DOHH2 (cell line): ENCODE measurements at regions not wholly inside any gene's neighbourhood (a gene's known extent, or its start where the extent isn't known, plus 50 kb on each side); places are given as distances from the start of the nearest gene placed in this dataset.

Experiments used
- H3F3A ChIP-seq: fragments of 200-600 bp; sonication (generic), shearing (Covaris generic); 2 replicates; pipeline ENCODE4 v1.6.0; 2016; ENCODE audit warnings: antibody characterized with exemption, mild to moderate bottlenecking; ENCODE audit not compliant: control insufficient read depth, insufficient read depth
- H3K27ac ChIP-seq: fragments of 200-600 bp; sonication (generic); 2 replicates; pipeline ENCODE4 v1.5.1; 2014; ENCODE audit warnings: low read depth, mild to moderate bottlenecking, low read length, moderate library complexity
- H3K27me3 ChIP-seq: fragments of 200-600 bp; sonication (generic); 2 replicates; pipeline ENCODE4 v1.6.1; 2014; ENCODE audit warnings: mild to moderate bottlenecking, low read length, mixed read lengths; ENCODE audit not compliant: control insufficient read depth
- H3K36me3 ChIP-seq: fragments of 200-600 bp; sonication (generic); 2 replicates; pipeline ENCODE4 v1.6.1; 2014; ENCODE audit warnings: mild to moderate bottlenecking, low read length, moderate library complexity, mixed read lengths; ENCODE audit not compliant: control insufficient read depth
- H3K4me1 ChIP-seq: fragments of 200-600 bp; sonication (generic); 2 replicates; pipeline ENCODE4 v1.6.1; 2014; ENCODE audit warnings: mild to moderate bottlenecking, low read length, mixed read lengths; ENCODE audit not compliant: control insufficient read depth
- H3K4me2 ChIP-seq: fragments of 200-600 bp; sonication (generic); 2 replicates; pipeline ENCODE4 v1.6.0; 2014; ENCODE audit warnings: mild to moderate bottlenecking, low read length, moderate library complexity
- H3K4me3 ChIP-seq: fragments of 200-600 bp; sonication (generic); 2 replicates; pipeline ENCODE4 v1.5.1; 2014; ENCODE audit warnings: mild to moderate bottlenecking, low read length, mixed read lengths
- H3K79me2 ChIP-seq: fragments of 200-600 bp; sonication (generic); 2 replicates; pipeline ENCODE4 v1.6.1; 2014; ENCODE audit warnings: mild to moderate bottlenecking, low read length, mixed read lengths; ENCODE audit not compliant: control insufficient read depth
- H3K9me2 ChIP-seq: fragments of 200-600 bp; sonication (generic); replicated peaks from 2 replicates; pipeline ENCODE4 v1.6.1; 2014; ENCODE audit warnings: mild to moderate bottlenecking, low read length, mixed read lengths; ENCODE audit not compliant: control insufficient read depth
- H3K9me3 ChIP-seq: fragments of 200-600 bp; sonication (generic); 2 replicates; pipeline ENCODE4 v1.6.1; 2014; ENCODE audit warnings: antibody characterized with exemption, low read length, mixed read lengths; ENCODE audit not compliant: control insufficient read depth, insufficient read depth
- H4K20me1 ChIP-seq: fragments of 200-600 bp; sonication (generic); 2 replicates; pipeline ENCODE4 v1.6.0; 2014; ENCODE audit warnings: low read depth, mild to moderate bottlenecking, antibody characterized with exemption, low read length, moderate library complexity; ENCODE audit not compliant: control insufficient read depth, insufficient read depth
- EZH2phosphoT487 ChIP-seq: fragments of 200-600 bp; sonication (generic); IDR thresholded peaks from 2 replicates; pipeline ENCODE4 v1.6.1; 2017; ENCODE audit warnings: borderline replicate concordance, mild to moderate bottlenecking, antibody characterized with exemption, low read length, moderate library complexity, mixed read lengths
- TF ChIP-seq, protein P1 (sequence below): fragments of 200-600 bp; sonication (generic); IDR thresholded peaks from one replicate; pipeline ENCODE4 v1.5.1; 2014; ENCODE audit warnings: antibody characterized with exemption, mild to moderate bottlenecking, low read depth, low read length; ENCODE audit not compliant: poor library complexity, severe bottlenecking

DNA sequence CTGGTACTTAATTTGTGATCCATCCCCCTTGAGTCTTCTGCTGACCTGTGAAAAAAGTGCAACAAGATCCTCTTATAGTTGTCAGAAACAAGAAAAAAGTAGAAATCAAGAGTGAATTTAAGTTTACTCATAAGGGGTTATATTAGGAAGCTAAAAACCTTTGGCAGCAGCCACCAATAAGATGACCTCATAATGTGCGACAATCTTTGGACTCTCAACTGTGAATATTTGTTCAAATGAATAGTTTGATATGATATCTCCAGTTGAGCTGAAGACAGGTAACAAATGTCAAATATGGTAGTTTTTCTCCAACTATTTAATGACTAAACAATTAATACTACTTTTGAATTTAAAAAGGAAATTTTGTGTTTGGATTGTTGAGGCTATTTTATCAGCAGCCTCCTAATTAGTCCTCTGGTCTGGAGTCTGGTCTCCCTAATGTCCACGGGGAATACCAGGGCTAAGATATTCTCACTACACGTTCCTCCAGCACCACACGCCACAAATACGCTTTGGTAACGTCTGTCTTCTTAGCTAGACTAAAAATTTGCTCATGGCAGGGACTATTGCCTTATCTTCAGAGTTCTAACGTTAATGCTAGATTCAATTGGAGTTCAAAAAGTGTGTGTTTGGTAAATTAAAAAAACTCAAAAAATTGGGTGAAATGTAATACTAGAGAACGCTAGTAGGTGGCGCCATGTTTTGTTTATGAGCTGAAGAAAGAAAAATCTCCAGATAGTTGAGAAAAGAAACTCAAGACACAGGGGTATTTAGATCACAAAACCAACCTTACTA lies 51.0 kb upstream of the PDX1 start:
- Histone ChIP-seq H3K4me1 (no peaks in the 10 kb centered on the region), H3F3A (no peaks in the 10 kb centered on the region), H3K27ac (no peak overlapping the region), H4K20me1 (no peaks in the 10 kb centered on the region), H3K27me3 (peaks cover 5% of the 10 kb centered on the region), H3K36me3 (no peaks in the 10 kb centered on the region), H3K9me2 (no peaks in the 10 kb centered on the region), H3K9me3 (no peaks in the 10 kb centered on the region), H3K4me2 (no peak overlapping the region), H3K4me3 (no peak overlapping the region), H3K79me2 (no peaks in the 10 kb centered on the region)
- TF ChIP-seq, protein P1, sequence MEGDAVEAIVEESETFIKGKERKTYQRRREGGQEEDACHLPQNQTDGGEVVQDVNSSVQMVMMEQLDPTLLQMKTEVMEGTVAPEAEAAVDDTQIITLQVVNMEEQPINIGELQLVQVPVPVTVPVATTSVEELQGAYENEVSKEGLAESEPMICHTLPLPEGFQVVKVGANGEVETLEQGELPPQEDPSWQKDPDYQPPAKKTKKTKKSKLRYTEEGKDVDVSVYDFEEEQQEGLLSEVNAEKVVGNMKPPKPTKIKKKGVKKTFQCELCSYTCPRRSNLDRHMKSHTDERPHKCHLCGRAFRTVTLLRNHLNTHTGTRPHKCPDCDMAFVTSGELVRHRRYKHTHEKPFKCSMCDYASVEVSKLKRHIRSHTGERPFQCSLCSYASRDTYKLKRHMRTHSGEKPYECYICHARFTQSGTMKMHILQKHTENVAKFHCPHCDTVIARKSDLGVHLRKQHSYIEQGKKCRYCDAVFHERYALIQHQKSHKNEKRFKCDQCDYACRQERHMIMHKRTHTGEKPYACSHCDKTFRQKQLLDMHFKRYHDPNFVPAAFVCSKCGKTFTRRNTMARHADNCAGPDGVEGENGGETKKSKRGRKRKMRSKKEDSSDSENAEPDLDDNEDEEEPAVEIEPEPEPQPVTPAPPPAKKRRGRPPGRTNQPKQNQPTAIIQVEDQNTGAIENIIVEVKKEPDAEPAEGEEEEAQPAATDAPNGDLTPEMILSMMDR = peak; percentile 79
- TF ChIP-seq EZH2phosphoT487 = no peak

DNA sequence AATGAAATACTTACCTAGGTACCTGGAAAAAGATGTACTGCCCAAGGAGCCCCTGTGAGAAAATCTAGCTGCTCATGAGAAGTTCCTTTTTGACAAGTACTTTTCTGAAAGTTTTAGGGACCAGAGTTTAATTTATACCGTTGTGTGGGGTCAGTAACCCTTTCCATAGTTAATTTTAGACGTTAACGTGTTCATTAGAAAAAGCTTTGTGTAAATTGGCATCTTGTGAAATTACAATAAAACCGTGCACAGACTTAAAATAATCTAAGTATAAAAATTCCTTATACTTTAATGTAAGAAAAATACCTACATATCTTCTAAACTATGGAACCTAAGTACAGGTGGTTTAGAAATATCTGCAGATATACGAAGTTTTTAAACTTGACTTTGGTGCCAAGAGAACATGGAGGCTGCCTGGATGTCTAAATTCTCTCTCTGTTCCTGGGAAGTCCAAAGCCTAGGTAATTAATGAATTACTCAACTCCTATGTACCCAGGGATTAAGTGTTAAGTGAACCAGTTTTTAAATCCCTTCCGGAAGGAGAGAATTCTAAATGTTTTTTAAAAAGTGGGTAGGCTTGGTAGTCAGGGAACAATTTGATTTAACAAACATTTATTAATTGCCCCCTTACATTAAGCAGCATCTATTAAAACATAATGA lies 50.2 kb upstream of the PDX1 start:
- H3F3A ChIP-seq = no peaks in the 10 kb centered on the region
- no peak overlapping the region for H3K4me3 ChIP-seq
- H3K4me2 ChIP-seq = no peak overlapping the region
- no peaks in the 10 kb centered on the region for H3K4me1 ChIP-seq
- no peaks in the 10 kb centered on the region for H3K36me3 ChIP-seq
- no peaks in the 10 kb centered on the region for H4K20me1 ChIP-seq
- peaks cover 5% of the 10 kb centered on the region for H3K27me3 ChIP-seq
- no peak for TF ChIP-seq EZH2phosphoT487
- TF ChIP-seq, protein P1 = no peak
- no peaks in the 10 kb centered on the region for H3K9me2 ChIP-seq
- H3K9me3 ChIP-seq = no peaks in the 10 kb centered on the region
- H3K79me2 ChIP-seq = no peaks in the 10 kb centered on the region
- no peak overlapping the region for H3K27ac ChIP-seq
